KMS-11 (cell line): ENCODE measurements at regions not wholly inside any gene's neighbourhood (a gene's known extent, or its start where the extent isn't known, plus 50 kb on each side); places are given as distances from the start of the nearest gene placed in this dataset.

Source experiments
- H2AFZ ChIP-seq: fragments of 200-600 bp; sonication (generic); 2 replicates; pipeline ENCODE4 v1.6.1; 2016; ENCODE audit warnings: antibody characterized with exemption, mixed run types, low read depth
- H3K27ac ChIP-seq: fragments of 200-600 bp; sonication (generic); 2 replicates; pipeline ENCODE4 v1.6.1; 2016; ENCODE audit warnings: mild to moderate bottlenecking, mixed run types
- H3K27me3 ChIP-seq: fragments of 200-600 bp; sonication (generic); 2 replicates; pipeline ENCODE4 v1.6.1; 2017; ENCODE audit warnings: mild to moderate bottlenecking, low read depth, mixed run types, moderate library complexity; ENCODE audit not compliant: insufficient read depth
- H3K36me3 ChIP-seq: fragments of 200-600 bp; sonication (generic); 2 replicates; pipeline ENCODE4 v1.6.1; 2017; ENCODE audit warnings: mild to moderate bottlenecking, mixed run types; ENCODE audit not compliant: insufficient read depth
- H3K4me1 ChIP-seq: fragments of 200-600 bp; sonication (generic); 2 replicates; pipeline ENCODE4 v1.6.1; 2016; ENCODE audit warnings: mild to moderate bottlenecking, low read depth, mixed run types; ENCODE audit not compliant: poor library complexity, severe bottlenecking
- H3K4me2 ChIP-seq: fragments of 200-600 bp; sonication (generic); 2 replicates; pipeline ENCODE4 v1.7.0; 2016; ENCODE audit warnings: mild to moderate bottlenecking, mixed run types
- H3K4me3 ChIP-seq: fragments of 200-600 bp; sonication (generic); IDR thresholded peaks from 2 replicates; pipeline ENCODE4 v1.6.1; 2017; ENCODE audit warnings: low read depth, low read length, mixed read lengths; ENCODE audit not compliant: insufficient read depth
- H3K79me2 ChIP-seq: fragments of 200-600 bp; sonication (generic); 2 replicates; pipeline ENCODE4 v1.6.1; 2016; ENCODE audit warnings: low read depth, mixed run types; ENCODE audit not compliant: insufficient read depth
- H3K9ac ChIP-seq: fragments of 200-600 bp; sonication (generic); 2 replicates; pipeline ENCODE4 v1.6.1; 2016; ENCODE audit warnings: mild to moderate bottlenecking, mixed run types
- H4K20me1 ChIP-seq: fragments of 200-600 bp; sonication (generic); 2 replicates; pipeline ENCODE4 v1.6.1; 2016; ENCODE audit warnings: mild to moderate bottlenecking, mixed run types; ENCODE audit not compliant: insufficient read depth
- CTCF ChIP-seq: fragments of 200-600 bp; sonication (generic); conservative IDR thresholded peaks from 2 replicates; pipeline ENCODE4 v1.6.1; 2017; ENCODE audit warnings: low read depth, mild to moderate bottlenecking, antibody characterized with exemption, low read length, moderate library complexity, mixed read lengths

- H3K36me3 ChIP-seq: no peaks in the 10 kb centered on the region
Observed at GRCh38 chr1:217095050-217095622, 371.9 kb upstream of the ESRRG start.

GRCh38 chr1:217091561-217091960, 368.3 kb upstream of the ESRRG start:
- H3K4me1 ChIP-seq: peaks cover 16% of the 10 kb centered on the region
- H3K9ac ChIP-seq: no peak overlapping the region
- H2AFZ ChIP-seq: no peak overlapping the region
- H3K36me3 ChIP-seq: no peaks in the 10 kb centered on the region
- H3K4me2 ChIP-seq: no peak overlapping the region
- no peak for TF ChIP-seq CTCF
- no peak overlapping the region for H3K27ac ChIP-seq
- no peak overlapping the region for H3K4me3 ChIP-seq
- H3K27me3 ChIP-seq: no peaks in the 10 kb centered on the region
- no peaks in the 10 kb centered on the region for H3K79me2 ChIP-seq
- H4K20me1 ChIP-seq: no peaks in the 10 kb centered on the region

More at GRCh38 chr1:217095050-217095622, 371.9 kb upstream of the ESRRG start:
- H3K27me3 ChIP-seq: no peaks in the 10 kb centered on the region
- H2AFZ ChIP-seq: no peak overlapping the region
- H3K4me1 ChIP-seq: peaks cover 11% of the 10 kb centered on the region
- H3K4me2 ChIP-seq: no peak overlapping the region
- H3K4me3 ChIP-seq: no peak overlapping the region
- no peak overlapping the region for H3K9ac ChIP-seq
- H3K79me2 ChIP-seq: no peaks in the 10 kb centered on the region
- H4K20me1 ChIP-seq: no peaks in the 10 kb centered on the region
- TF ChIP-seq CTCF: no peak
- no peak overlapping the region for H3K27ac ChIP-seq

- H3K36me3 ChIP-seq: no peaks in the 10 kb centered on the region
- peak overlapping the region; percentile 61 for H3K4me3 ChIP-seq
- H3K79me2 ChIP-seq: no peaks in the 10 kb centered on the region
- H3K4me1 ChIP-seq: peaks cover 16% of the 10 kb centered on the region
- no peak for TF ChIP-seq CTCF
- H3K9ac ChIP-seq: peak overlapping the region; percentile 81
- H2AFZ ChIP-seq: peak overlapping the region; percentile 93
- H4K20me1 ChIP-seq: no peaks in the 10 kb centered on the region
- H3K4me2 ChIP-seq: peak overlapping the region; percentile 96
- peak overlapping the region; percentile 57 for H3K27ac ChIP-seq
- H3K27me3 ChIP-seq: no peaks in the 10 kb centered on the region
Observed at GRCh38 chr1:217090060-217090911, 367.1 kb upstream of the ESRRG start.

GRCh38 chr1:217089361-217090014, 366.3 kb upstream of the ESRRG start:
- H3K27ac ChIP-seq: peak overlapping the region; percentile 57
- H3K4me3 ChIP-seq: peak overlapping the region; percentile 88
- peaks cover 16% of the 10 kb centered on the region for H3K4me1 ChIP-seq
- no peaks in the 10 kb centered on the region for H3K36me3 ChIP-seq
- no peak for TF ChIP-seq CTCF
- H3K27me3 ChIP-seq: no peaks in the 10 kb centered on the region
- H3K4me2 ChIP-seq: peak overlapping the region; percentile 96
- H3K9ac ChIP-seq: peak overlapping the region; percentile 81
- H3K79me2 ChIP-seq: no peaks in the 10 kb centered on the region
- H4K20me1 ChIP-seq: no peaks in the 10 kb centered on the region
- peak overlapping the region; percentile 93 for H2AFZ ChIP-seq
